Activated CD8-positive, alpha-beta memory T cell treated with anti-CD3 and anti-CD28 coated beads, Interleukin-2, amount 50 U/mL, for 1 hour (primary cell): ENCODE measurements at regions not wholly inside any gene's neighbourhood (a gene's known extent, or its start where the extent isn't known, plus 50 kb on each side); places are given as distances from the start of the nearest gene placed in this dataset.

Source experiments
- DNase-seq: peaks from one replicate; pipeline ENCODE4 v3.0.0-alpha.2; 2020; ENCODE audit errors: extremely low read depth

- DNase-seq: no peak
These were observed 589.8 kb downstream of the HS3ST4 start for GRCh38 chr16:26281381-26282110.

DNA sequence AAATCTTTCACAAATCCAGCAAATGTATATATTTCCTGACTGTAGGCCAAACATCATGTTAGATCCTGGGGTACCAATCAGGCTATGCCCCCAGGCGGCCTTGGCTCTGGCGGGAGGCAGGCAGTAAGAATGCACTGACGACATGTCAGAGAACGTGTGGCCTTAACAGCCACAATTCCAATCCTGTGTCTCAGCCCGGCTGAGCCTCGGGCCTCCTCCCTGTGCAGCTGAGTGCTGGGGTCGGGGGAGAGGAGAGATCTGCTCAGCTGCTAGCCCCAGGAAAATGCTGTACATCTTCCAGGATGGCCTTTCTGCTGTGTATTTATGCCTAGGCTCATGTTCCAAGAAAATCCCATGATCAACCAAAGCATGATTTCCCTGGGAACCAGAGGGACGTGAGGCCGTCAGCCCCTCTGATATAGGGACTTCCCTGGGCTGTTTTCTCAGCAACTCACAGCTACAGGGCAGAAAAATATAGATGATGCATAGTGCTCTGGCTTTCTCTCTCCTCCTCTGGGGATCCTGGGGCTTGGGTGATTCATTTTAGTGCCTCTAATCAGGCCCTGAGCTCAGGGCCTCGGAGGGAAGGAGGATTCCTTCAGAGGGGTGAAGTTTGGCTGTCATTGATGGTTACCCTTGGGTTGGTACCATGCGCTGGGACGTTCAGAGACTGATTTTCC lies 604.0 kb downstream of the HS3ST4 start:
- DNase-seq: no peak

GRCh38 chr16:26301516-26301915 lies 609.8 kb downstream of the HS3ST4 start:
- no peak for DNase-seq

DNA sequence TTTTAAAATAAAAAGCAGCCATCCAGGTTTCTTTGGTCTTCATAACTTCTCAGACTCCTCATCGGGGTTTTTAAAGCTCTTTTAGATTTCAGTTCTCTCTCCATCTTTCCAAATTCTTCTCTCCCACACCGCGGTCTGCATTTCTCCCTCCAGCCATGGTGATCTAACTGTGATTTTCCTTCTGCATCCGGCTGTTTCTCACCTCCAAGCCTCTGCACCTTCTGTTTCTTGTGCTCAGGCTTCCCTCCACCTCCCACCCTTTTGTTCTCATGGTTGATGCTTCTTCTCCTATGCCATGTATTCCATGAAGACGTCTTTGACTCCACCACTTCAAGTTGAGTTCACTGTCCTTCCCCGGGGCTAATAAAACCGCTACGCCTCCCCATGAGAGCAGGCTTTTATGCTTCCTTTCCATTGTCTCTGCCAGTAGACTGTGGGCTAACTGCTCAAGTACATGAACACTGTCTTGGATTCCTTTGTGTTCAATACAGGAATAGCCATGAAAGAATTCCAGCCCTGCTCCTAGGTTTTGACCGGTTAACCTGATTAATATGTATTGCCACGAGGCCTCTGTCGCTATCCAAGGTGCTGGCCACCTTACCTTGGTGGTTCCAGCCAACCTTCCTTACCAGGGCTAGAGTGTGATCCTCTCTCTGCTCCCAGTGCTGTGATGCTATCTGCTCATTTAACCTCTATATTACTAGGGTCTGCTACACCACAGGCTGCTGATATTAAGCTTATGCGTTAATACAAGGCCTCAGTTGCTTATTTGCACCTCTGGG lies 625.1 kb downstream of the HS3ST4 start:
- DNase-seq: no peak

- DNase-seq: no peak
These were observed 626.1 kb downstream of the HS3ST4 start for GRCh38 chr16:26317885-26318284.

DNA sequence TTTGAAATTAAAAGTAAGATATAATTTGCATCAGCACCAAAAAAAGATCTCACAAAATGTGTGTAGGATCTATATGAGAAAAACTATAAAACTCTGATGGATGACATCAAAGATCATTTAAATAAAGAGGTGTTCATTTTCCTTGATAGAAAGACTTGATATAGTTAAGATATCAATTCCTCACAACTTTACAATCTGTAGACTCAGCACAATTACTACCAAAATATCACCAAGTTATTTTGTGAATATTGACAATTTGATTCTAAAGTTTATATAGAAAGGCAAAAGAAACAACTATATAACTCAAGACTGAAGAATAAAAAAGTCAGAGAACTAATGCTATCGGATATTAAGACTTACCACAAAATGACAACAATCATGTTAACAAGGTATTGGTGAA lies 638.9 kb downstream of the HS3ST4 start:
- no peak for DNase-seq

- no peak for DNase-seq
These were observed 642.7 kb downstream of the HS3ST4 start for GRCh38 chr16:26334218-26335111.

DNA sequence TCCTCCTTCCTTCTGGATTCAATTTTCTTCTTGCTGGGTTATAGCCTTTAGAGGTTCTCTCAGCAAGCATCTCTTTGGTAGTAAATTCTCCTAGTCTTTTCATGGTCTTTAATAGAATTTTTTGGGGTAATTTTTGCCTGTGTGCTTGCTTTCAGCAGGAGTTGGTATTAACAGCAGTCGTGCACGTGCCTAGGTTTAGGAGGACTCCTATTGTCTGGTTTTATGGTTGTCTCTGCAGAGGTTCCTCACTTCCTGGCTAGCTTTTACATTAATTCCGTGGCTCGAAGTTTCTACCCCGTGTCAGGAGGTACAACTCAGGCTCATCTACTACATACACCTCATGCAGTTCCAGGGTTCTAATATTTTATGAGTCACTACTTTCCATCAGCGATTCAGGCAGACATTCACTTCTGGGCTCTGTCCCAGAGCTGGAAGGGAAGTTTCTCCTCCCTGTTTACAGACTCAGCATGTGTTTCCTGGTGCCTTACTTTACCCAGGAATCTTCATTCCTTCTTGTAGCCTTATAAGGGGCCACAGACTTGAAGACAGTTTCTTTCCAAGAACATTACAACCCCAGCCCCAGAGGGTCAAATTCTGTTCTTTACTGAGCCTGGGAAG lies 643.6 kb downstream of the HS3ST4 start:
- no peak for DNase-seq

- no peak for DNase-seq
These were observed 650.9 kb downstream of the HS3ST4 start for GRCh38 chr16:26342621-26343020.

DNA sequence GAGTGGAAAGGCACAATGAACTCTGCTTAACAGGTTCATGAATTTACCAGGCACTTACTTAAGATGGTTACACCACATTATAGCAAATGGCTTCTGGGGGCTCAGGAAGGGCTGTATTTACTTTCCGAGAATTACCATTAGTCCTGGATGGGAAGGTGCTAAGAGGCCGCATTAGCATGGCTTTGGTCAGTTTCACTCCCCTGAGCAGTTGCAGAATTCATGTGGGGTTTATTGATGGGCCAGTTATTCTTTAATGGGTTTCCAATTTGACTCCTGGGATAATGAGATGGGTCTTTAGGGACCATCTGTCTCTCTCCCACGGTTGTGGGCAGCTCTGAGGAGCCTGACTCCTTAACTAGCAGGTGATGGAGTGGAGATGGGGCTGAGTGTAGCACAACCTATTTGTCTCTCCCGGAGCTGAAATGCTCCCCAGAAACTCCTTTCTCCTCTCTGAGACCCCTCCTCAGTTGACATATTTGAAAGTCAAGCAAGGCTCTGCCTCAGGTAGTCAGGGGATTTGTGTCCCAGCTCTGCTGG lies 652.5 kb downstream of the HS3ST4 start:
- no peak for DNase-seq

DNA sequence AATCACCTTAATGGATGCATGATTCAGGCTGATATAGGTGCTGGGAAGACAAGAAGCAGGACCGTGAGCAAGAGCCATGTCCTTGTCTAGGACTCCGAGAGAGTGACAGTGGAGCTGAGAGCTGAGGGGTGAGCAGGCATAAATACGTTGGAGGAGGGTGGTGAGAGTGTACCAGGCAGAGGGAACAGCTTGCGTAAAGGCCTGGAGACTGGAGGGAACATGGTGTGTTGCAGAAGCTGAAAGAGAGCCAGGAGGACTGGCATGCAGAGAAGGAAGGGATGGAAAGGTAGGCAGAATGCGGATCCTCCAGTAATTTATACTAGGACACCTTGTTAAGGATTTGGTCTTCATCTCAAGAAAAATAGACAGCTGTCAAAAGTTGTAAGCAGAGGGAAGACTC lies 653.2 kb downstream of the HS3ST4 start:
- DNase-seq: no peak

DNA sequence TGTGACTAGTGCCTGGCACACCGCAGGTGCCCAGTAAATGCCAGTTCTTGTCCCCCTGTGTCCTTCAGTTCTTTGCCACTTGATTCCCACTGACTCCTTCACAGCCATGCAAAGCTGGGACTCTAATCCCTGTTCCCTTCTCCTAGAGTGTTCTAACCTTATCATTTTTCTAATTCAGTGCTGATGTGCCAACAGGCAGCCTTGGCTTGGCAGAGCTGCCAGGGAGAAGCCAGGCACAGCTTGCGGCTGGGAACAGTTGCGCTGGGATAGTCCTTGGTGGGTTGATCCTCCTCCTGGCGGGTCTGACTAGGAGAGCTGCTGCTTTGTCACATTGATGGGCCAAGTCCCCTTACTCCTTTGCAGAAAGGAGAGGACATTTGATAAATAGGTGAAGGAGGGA lies 654.2 kb downstream of the HS3ST4 start:
- DNase-seq: no peak

DNA sequence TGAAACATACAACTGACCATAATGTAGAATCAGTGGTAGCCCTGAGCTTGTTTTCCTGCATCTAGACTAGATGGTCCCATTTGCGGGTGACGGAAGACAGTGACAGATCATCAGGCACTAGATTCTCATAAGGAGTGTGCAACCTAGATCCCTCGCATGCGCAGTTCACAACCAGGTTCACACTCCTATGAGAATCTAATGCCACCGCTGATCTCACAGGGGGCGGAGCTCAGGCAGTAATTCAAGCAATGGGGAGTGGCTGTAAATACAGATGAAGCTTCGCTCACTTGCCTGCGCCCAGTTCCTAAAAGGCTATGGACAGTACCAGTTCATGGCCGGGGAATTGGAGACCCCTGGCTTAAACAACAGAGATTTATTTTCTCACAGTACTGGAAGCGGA lies 656.3 kb downstream of the HS3ST4 start:
- DNase-seq: no peak

DNA sequence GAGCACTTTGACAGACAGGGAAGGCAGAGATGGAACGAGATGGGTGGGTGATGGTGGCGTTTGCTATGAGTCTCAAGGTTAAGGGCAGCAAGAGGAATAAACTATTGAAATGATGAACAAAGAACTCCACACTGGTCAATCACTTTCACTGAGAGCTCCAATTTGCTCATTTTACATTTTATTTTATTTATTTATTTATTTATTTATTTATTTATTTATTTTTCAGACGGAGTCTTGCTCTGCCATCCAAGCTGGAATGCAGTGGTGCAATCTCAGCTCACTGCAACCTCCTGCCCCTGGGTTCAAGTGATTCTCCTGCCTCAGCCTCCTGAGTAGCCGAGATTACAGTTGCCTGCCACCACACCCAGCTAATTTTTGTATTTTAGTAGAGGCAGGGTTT lies 669.1 kb downstream of the HS3ST4 start:
- DNase-seq: no peak

DNA sequence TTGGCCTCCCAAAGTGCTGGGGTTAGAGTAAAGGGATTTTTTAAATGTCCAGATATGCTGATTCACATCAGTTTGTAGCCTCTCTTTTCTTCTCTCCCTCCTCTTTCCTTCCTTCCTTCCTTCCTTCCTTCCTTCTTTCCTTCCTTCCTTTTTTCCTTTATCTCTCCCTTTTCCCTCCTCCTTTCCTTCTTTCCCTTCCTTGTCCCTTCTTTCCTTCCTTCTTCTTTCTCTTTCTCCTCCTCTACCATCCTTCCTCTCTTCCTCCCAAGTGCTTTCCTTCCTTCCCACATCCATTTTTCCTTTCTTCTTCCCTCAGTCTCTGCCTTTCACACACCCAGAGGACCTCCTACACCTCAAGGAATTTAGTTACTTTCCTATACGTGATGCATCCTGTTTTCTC lies 671.8 kb downstream of the HS3ST4 start:
- no peak for DNase-seq

DNA sequence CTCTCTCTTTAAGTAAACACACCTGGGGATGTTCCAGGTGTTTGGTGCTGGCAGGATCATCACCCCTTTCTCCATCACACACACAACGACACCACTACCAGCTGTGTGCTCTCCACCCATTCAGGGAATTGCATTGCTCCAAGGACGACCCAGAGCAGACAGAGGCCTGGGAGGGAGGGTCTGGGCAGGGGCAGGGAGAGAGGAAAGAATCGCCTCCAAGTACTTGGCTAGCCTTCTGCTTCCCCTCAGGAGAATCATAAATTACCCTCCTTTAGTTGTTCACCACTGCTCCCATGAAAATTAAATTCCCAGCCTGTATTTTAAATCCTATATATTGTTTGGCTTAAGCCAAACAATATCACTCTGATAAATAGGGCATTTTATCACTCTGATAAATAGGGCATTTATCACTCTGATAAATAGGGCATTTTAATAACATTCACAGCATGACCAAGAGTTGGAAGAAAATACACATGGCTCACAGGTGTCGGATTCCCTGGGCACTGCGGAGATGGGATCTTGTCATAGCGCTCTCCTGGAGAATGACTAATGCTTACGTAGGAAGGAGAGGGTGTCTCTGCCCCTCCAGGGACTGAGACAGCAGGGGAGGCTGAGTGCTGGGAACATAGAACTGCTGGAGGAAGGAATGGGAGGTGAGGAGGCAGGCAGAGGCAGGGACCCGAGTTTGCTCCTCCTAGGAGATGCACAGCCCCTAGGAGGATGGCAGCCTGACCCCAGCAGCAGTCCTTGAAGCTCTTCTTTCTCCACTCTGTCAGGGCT lies 673.6 kb downstream of the HS3ST4 start:
- no peak for DNase-seq

DNA sequence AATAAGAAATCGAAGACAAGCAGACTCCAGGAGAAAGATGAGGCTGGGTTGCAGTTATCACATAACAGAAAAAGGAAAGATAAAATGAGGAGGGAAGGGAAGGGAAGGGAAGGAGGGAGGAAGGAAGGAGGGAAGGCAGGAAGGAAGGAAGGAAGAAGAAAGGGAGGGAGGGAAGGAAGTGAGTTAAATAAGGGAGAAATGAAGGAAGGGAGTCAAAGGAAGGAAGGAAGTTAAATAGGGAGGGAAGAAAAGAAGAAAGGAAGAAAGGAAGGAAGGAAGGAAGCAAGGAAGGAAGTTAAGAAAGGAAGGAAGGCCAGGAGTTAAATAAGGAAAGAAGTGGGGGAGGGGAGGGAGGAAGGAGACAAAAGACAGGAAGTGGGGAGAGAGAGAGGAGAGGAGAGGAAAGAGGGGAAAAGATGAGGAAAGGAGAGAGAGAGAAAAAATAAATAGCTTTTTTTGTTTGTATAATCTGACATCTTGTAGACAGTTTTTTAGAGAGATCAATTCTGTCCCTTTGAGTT lies 679.6 kb downstream of the HS3ST4 start:
- DNase-seq: no peak

- no peak for DNase-seq
These were observed 682.6 kb downstream of the HS3ST4 start for GRCh38 chr16:26374279-26374925.

DNA sequence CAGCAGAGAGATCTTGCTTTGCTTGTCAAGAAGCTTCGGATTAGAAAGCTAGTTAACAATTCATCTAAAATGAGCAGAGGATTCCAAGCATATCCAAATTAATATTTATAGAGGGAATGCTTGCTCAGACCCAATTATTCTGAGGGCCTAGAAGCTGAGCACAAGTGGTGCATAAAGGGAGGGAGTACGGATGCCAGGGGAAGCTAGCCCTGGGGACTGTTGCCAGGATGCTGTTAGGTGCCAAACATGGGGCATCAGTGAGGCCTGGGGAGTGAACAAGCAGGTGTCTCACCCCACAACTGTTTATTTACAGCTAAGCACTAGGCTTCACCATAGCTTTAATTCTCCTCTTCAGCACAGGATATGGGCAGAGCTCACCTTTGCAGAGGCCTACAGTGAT lies 684.1 kb upstream of the C16orf82 start:
- no peak for DNase-seq

DNA sequence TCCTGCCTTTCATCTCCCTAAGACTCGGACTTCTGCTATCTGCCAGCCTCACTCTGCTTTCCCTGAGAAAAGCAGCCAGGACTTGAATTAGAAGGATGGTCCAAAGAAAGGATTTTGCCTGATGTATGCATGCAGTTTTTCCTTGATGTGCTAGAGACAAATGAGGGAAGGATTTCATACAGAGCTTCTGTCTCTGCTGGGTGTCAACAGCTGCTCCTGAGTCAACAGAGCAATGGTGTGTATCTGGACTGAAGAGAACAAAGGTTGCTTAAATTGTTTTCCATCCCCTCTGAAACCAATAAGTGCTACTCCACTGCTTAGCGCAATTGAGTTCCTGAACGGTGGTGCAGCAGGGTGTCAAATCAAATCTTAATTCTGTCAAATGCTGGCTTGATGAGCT lies 680.6 kb upstream of the C16orf82 start:
- DNase-seq: no peak
